ENCODE measurements at regions not wholly inside any gene's neighbourhood (a gene's known extent, or its start where the extent isn't known, plus 50 kb on each side); places are given as distances from the start of the nearest gene placed in this dataset.

DNA sequence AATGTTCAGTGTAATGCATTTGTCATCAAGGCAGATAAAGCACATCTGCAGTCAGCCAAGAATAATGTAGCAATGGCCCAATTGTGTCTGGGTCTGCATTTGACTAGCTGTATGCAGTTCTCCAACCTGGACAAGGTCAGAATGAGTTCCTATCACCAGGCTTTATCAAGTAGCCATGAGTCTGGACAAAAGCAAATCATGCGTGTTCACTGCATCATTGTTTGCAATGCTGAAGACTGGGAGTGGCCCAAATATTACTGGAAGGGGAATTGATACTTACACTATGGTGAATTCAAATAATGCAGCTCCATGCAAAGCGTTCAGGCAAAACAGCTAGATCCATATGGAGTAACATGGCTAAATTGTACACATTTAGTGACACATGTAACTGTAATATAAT is 250.9 kb downstream of the TOX3 start:
- no peak overlapping the region for H3K4me3 ChIP-seq
- TF ChIP-seq POLR2AphosphoS5 (IDR thresholded peaks at IDR 0.05; ENCODE audit: borderline replicate concordance, low read depth, low read length) (no peak), EZH2 (IDR thresholded peaks at IDR 0.05) (no peak), FOXP2 (optimal IDR thresholded peaks at IDR 0.05; ENCODE audit: control extremely low read depth, extremely low read length, insufficient read depth) (no peak)
- no peaks in the 10 kb centered on the region for H3K36me3 ChIP-seq (ENCODE audit: insufficient read depth, low read length)
- H3K9me3 ChIP-seq (ENCODE audit: low read depth, low read length) = no peaks in the 10 kb centered on the region
- no peak overlapping the region for H3K9ac ChIP-seq (ENCODE audit: insufficient read length)
- no peak overlapping the region for H3K27ac ChIP-seq
- no peak for DNase-seq (ENCODE audit: low read depth, low spot score)

DNA sequence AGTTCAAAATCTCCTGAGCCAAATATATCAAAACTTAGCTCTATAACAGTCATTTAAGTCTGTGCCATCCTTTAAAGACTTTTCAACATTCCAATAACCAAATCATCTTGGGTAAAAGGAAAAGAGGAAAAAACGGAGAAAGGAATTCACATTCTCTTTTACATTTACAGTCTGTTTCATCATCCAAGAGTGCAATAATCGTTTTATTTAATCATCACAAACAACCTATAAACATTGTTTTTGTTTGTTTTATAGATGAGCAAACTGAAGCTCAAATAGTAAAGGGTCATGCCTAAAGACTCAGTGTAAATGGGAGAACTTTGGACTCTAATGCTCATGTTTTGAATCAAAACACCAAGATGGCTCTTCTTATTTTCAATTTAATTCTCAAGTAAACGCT is 252.3 kb downstream of the TOX3 start:
- Histone ChIP-seq H3K27ac (no peak overlapping the region), H3K36me3 (ENCODE audit: insufficient read depth, low read length) (no peaks in the 10 kb centered on the region), H3K9me3 (ENCODE audit: low read depth, low read length) (no peaks in the 10 kb centered on the region), H3K4me3 (no peak overlapping the region), H3K9ac (ENCODE audit: insufficient read length) (no peak overlapping the region)
- no peak for DNase-seq (ENCODE audit: low read depth, low spot score)
- no peak for TF ChIP-seq FOXP2 (optimal IDR thresholded peaks at IDR 0.05; ENCODE audit: control extremely low read depth, extremely low read length, insufficient read depth)
- TF ChIP-seq EZH2 (IDR thresholded peaks at IDR 0.05) = no peak
- TF ChIP-seq POLR2AphosphoS5 (IDR thresholded peaks at IDR 0.05; ENCODE audit: borderline replicate concordance, low read depth, low read length) = no peak

DNA sequence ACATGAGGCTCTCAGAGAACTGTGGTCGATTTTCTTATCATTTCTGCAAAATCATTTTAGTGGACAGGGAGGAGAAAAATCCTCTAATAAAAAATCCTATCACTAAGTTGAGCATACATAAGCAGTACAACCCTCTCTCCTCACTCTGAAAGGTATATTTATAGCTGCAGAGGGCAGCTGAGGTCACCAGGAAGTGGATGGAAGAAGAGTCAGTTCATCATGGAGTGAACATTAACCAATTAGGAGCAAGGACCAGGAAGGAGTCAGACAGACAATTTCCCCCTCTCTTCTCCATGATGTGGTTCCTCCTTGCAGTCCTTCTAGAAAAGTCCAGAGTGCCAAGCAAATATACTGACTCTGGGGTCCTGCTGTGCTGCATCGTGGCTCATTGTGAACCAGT is 253.7 kb downstream of the TOX3 start:
- no peak for DNase-seq (ENCODE audit: low read depth, low spot score)
- H3K4me3 ChIP-seq = no peak overlapping the region
- H3K36me3 ChIP-seq (ENCODE audit: insufficient read depth, low read length) = no peaks in the 10 kb centered on the region
- TF ChIP-seq FOXP2 (optimal IDR thresholded peaks at IDR 0.05; ENCODE audit: control extremely low read depth, extremely low read length, insufficient read depth) = no peak
- no peak for TF ChIP-seq POLR2AphosphoS5 (IDR thresholded peaks at IDR 0.05; ENCODE audit: borderline replicate concordance, low read depth, low read length)
- no peak for TF ChIP-seq EZH2 (IDR thresholded peaks at IDR 0.05)
- no peaks in the 10 kb centered on the region for H3K9me3 ChIP-seq (ENCODE audit: low read depth, low read length)
- H3K27ac ChIP-seq = no peak overlapping the region
- no peak overlapping the region for H3K9ac ChIP-seq (ENCODE audit: insufficient read length)

DNA sequence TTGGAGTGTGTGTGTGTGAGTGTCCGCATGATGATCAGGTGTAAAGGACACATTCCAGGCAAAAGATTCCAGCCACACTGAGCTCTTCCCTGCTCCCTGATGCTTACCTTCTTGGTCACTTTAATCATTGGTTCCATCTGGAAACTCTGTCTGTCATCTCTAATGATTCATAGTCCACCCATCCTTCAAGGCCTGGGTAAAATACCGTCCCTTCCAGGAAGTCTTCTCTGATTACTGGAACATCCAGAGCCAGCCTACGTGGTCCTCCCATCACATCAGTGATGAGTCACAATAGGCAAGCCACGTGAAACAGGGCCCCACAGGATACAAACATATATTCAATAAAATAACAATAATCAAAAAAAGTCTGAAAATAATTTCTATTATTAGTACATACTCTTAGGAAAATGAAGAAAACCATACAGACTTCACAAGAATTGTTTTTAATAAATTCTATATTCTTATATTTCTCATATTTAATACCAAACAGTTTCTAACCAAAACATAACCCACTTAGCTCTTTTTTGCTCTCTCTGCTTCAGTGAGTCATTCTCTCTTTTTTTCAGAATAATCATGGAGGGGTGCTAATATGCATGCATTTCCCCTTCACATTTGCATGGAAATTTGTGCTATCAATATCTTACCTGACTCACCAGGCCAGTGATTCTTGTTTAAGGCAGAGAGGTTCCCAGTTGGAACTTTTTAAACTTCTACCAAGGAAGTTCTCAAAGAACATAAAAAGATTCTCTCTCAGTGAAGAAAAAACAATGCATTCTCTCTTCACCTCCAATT is 263.2 kb downstream of the TOX3 start:
- TF ChIP-seq POLR2AphosphoS5 (IDR thresholded peaks at IDR 0.05; ENCODE audit: borderline replicate concordance, low read depth, low read length) = no peak
- TF ChIP-seq FOXP2 (optimal IDR thresholded peaks at IDR 0.05; ENCODE audit: control extremely low read depth, extremely low read length, insufficient read depth) = no peak
- TF ChIP-seq EZH2 (IDR thresholded peaks at IDR 0.05) = no peak
- Histone ChIP-seq H3K4me3 (no peak overlapping the region), H3K27ac (no peak overlapping the region), H3K36me3 (ENCODE audit: insufficient read depth, low read length) (no peaks in the 10 kb centered on the region), H3K9ac (ENCODE audit: insufficient read length) (no peak overlapping the region), H3K9me3 (ENCODE audit: low read depth, low read length) (no peaks in the 10 kb centered on the region)
- no peak for DNase-seq (ENCODE audit: low read depth, low spot score)

- Histone ChIP-seq H3K36me3 (ENCODE audit: insufficient read depth, low read length) (no peaks in the 10 kb centered on the region), H3K9me3 (ENCODE audit: low read depth, low read length) (no peaks in the 10 kb centered on the region), H3K9ac (ENCODE audit: insufficient read length) (no peak overlapping the region), H3K27ac (no peak overlapping the region), H3K4me3 (no peak overlapping the region)
- DNase-seq (ENCODE audit: low read depth, low spot score) = no peak
- TF ChIP-seq FOXP2 (optimal IDR thresholded peaks at IDR 0.05; ENCODE audit: control extremely low read depth, extremely low read length, insufficient read depth) (no peak), EZH2 (IDR thresholded peaks at IDR 0.05) (no peak), POLR2AphosphoS5 (IDR thresholded peaks at IDR 0.05; ENCODE audit: borderline replicate concordance, low read depth, low read length) (no peak)
These were observed 263.9 kb downstream of the TOX3 start for GRCh38 chr16:52283018-52283417.

DNA sequence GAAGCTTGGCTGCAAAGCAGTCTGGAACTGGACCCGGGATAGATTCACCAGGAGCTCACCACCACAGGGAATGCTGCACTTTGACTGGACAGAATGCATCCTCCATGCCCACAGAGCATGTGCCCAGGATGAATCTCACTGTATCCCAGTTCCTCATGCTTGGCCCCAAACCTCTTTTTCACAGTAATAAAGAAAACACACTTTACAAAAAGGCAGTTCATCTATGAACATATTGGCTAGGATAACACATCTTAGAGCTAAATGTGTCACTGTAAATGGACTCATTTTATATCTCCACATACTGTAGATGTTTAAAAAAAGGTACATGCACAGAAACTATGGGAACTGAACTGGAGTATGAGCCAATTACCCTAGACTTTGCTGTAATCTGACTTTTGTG is 266.9 kb downstream of the TOX3 start:
- Histone ChIP-seq H3K9me3 (ENCODE audit: low read depth, low read length) (no peaks in the 10 kb centered on the region), H3K36me3 (ENCODE audit: insufficient read depth, low read length) (no peaks in the 10 kb centered on the region), H3K27ac (no peak overlapping the region), H3K4me3 (no peak overlapping the region), H3K9ac (ENCODE audit: insufficient read length) (no peak overlapping the region)
- no peak for DNase-seq (ENCODE audit: low read depth, low spot score)
- TF ChIP-seq FOXP2 (optimal IDR thresholded peaks at IDR 0.05; ENCODE audit: control extremely low read depth, extremely low read length, insufficient read depth) (no peak), EZH2 (IDR thresholded peaks at IDR 0.05) (no peak), POLR2AphosphoS5 (IDR thresholded peaks at IDR 0.05; ENCODE audit: borderline replicate concordance, low read depth, low read length) (no peak)

DNA sequence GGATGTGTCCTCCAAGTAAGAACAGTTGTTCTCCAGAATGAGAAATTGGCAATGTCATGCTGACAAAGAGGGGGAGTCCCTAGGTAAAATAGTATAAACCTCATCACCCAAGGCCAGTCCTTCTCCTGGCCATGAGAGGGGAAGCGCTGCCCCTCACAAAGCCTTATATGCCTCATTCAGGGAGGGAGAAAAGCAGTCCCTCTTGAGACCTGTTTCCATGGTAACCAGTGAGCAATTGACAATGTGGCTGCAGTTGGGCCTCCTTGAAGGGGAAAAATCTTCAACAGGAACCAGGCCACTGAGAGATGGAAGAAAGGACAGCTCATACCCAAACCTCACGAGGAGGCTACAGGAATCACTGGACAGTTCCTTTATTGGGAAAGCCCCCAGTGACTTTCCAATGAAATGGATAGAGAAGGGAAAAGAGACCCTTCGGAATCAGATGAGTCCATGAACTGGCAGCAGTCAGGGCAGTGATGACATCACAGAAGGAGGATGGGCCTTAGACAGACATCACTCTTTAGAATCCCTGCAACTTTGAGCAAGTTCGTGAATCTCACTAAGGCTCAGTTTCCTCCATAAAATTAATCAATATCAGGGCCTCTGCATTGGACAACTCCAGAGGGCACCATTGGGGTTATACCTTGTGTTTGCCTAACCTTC is 275.7 kb downstream of the TOX3 start:
- Histone ChIP-seq H3K4me3 (no peak overlapping the region), H3K9me3 (ENCODE audit: low read depth, low read length) (no peaks in the 10 kb centered on the region), H3K27ac (no peak overlapping the region), H3K9ac (ENCODE audit: insufficient read length) (no peak overlapping the region), H3K36me3 (ENCODE audit: insufficient read depth, low read length) (no peaks in the 10 kb centered on the region)
- DNase-seq (ENCODE audit: low read depth, low spot score) = no peak
- TF ChIP-seq FOXP2 (optimal IDR thresholded peaks at IDR 0.05; ENCODE audit: control extremely low read depth, extremely low read length, insufficient read depth) = no peak
- TF ChIP-seq POLR2AphosphoS5 (IDR thresholded peaks at IDR 0.05; ENCODE audit: borderline replicate concordance, low read depth, low read length) = no peak
- no peak for TF ChIP-seq EZH2 (IDR thresholded peaks at IDR 0.05)

- TF ChIP-seq FOXP2 (optimal IDR thresholded peaks at IDR 0.05; ENCODE audit: control extremely low read depth, extremely low read length, insufficient read depth) (no peak), POLR2AphosphoS5 (IDR thresholded peaks at IDR 0.05; ENCODE audit: borderline replicate concordance, low read depth, low read length) (no peak), EZH2 (IDR thresholded peaks at IDR 0.05) (no peak)
- Histone ChIP-seq H3K4me3 (no peak overlapping the region), H3K9me3 (ENCODE audit: low read depth, low read length) (no peaks in the 10 kb centered on the region), H3K27ac (no peak overlapping the region), H3K36me3 (ENCODE audit: insufficient read depth, low read length) (no peaks in the 10 kb centered on the region), H3K9ac (ENCODE audit: insufficient read length) (no peak overlapping the region)
- DNase-seq (ENCODE audit: low read depth, low spot score) = no peak
These were observed 281.5 kb downstream of the TOX3 start for GRCh38 chr16:52265446-52265861.

All from SK-N-MC (cell line).